HEK293T (cell line): ENCODE measurements at regions not wholly inside any gene's neighbourhood (a gene's known extent, or its start where the extent isn't known, plus 50 kb on each side); places are given as distances from the start of the nearest gene placed in this dataset.

ENCODE experiments used
- CTCF ChIA-PET: fragments of 350-600 bp; formaldehyde crosslinking; extraction: SDS; loops from one replicate; lab custom pipeline; 2021; ENCODE audit warnings: antibody characterized with exemption, inconsistent platforms; lab: Yijun Ruan, JAX
- POLR2A ChIA-PET: fragments of 350-600 bp; formaldehyde crosslinking; extraction: SDS; loops from one replicate; lab custom pipeline; 2020; ENCODE audit warnings: antibody characterized with exemption, inconsistent platforms; lab: Yijun Ruan, JAX
- DNase-seq: peaks from one replicate; pipeline ENCODE4 v3.0.0; 2012; ENCODE audit warnings: mixed read lengths; ENCODE audit errors: extremely low spot score
- ARNT ChIP-seq: fragments of 450-650 bp; IDR thresholded peaks from 2 replicates; pipeline ENCODE4 v1.6.1; 2017; ENCODE audit warnings: mild to moderate bottlenecking
- BHLHE40 ChIP-seq: fragments of 450-650 bp; IDR thresholded peaks from 2 replicates; pipeline ENCODE4 v1.6.1; 2016; ENCODE audit warnings: mild to moderate bottlenecking, moderate library complexity, borderline replicate concordance
- CTBP1 ChIP-seq: fragments of 450-650 bp; IDR thresholded peaks from 2 replicates; pipeline ENCODE4 v1.6.1; 2016; ENCODE audit warnings: borderline replicate concordance
- ELF4 ChIP-seq: fragments of 450-650 bp; IDR thresholded peaks from 2 replicates; pipeline ENCODE4 v1.6.1; 2017; ENCODE audit warnings: antibody characterized with exemption
- FOXA1 ChIP-seq: fragments of 450-650 bp; IDR thresholded peaks from 2 replicates; pipeline ENCODE4 v1.6.1; 2016; ENCODE audit warnings: mild to moderate bottlenecking
- FOXK2 ChIP-seq: fragments of 450-650 bp; IDR thresholded peaks from 2 replicates; pipeline ENCODE4 v1.6.1; 2016; ENCODE audit warnings: mild to moderate bottlenecking
- FOXM1 ChIP-seq: fragments of 450-650 bp; IDR thresholded peaks from 2 replicates; pipeline ENCODE4 v1.6.1; 2017; ENCODE audit warnings: mild to moderate bottlenecking, borderline replicate concordance
- HDGF ChIP-seq: fragments of 450-650 bp; IDR thresholded peaks from 2 replicates; pipeline ENCODE4 v1.6.1; 2017; ENCODE audit warnings: antibody characterized with exemption, borderline replicate concordance
- L3MBTL2 ChIP-seq: fragments of 450-650 bp; conservative IDR thresholded peaks from 2 replicates; pipeline ENCODE4 v1.6.1; 2016; ENCODE audit warnings: mild to moderate bottlenecking
- LEF1 ChIP-seq: fragments of 450-650 bp; IDR thresholded peaks from 2 replicates; pipeline ENCODE4 v1.6.1; 2017; ENCODE audit warnings: mild to moderate bottlenecking, borderline replicate concordance
- NFRKB ChIP-seq: fragments of 450-650 bp; IDR thresholded peaks from 2 replicates; pipeline ENCODE4 v1.6.1; 2016; ENCODE audit warnings: mild to moderate bottlenecking, moderate library complexity
- PKNOX1 ChIP-seq: fragments of 450-650 bp; IDR thresholded peaks from 2 replicates; pipeline ENCODE4 v1.6.1; 2016
- SP1 ChIP-seq: fragments of 450-650 bp; IDR thresholded peaks from 2 replicates; pipeline ENCODE4 v1.6.1; 2017
- SUZ12 ChIP-seq: fragments of 450-650 bp; IDR thresholded peaks from 2 replicates; pipeline ENCODE4 v1.6.1; 2016; ENCODE audit warnings: mild to moderate bottlenecking
- TARDBP ChIP-seq: fragments of 450-650 bp; IDR thresholded peaks from 2 replicates; pipeline ENCODE4 v1.6.1; 2016
- ZNF384 ChIP-seq: fragments of 450-650 bp; IDR thresholded peaks from 2 replicates; pipeline ENCODE4 v1.6.1; 2016

- POLR2A ChIA-PET: no interaction called here
- CTCF ChIA-PET: no interaction called here
Measured at GRCh38 chr9:1267141-1267570, 217.0 kb downstream of the DMRT2 start.

GRCh38 chr9:1267581-1267980 is 217.4 kb downstream of the DMRT2 start:
- CTCF ChIA-PET: no interaction called here
- DNase-seq: no peak
- POLR2A ChIA-PET: no interaction called here

More at GRCh38 chr9:1267141-1267570, 217.0 kb downstream of the DMRT2 start:
- no peak for DNase-seq
- TF ChIP-seq SP1 (no peak), ZNF384 (no peak), TARDBP (no peak)

GRCh38 chr9:1269533-1270315 is 219.6 kb downstream of the DMRT2 start:
- CTCF ChIA-PET: no interaction called here
- no peak for DNase-seq

More at GRCh38 chr9:1267581-1267980, 217.4 kb downstream of the DMRT2 start:
- TF ChIP-seq FOXK2: no peak

GRCh38 chr9:1271367-1271766 is 221.2 kb downstream of the DMRT2 start:
- ChIA-PET POLR2A (no interaction called here), CTCF (no interaction called here)
- DNase-seq: no peak

More at GRCh38 chr9:1269533-1270315, 219.6 kb downstream of the DMRT2 start:
- TF ChIP-seq LEF1 (no peak), TARDBP (no peak), FOXM1 (no peak), PKNOX1 (no peak), ARNT (no peak)
- POLR2A ChIA-PET: no interaction called here

GRCh38 chr9:1271786-1272185 is 221.6 kb downstream of the DMRT2 start:
- ChIA-PET CTCF (no interaction called here), POLR2A (no interaction called here)
- TF ChIP-seq HDGF: no peak
- no peak for TF ChIP-seq L3MBTL2
- no peak for TF ChIP-seq ZNF384
- no peak for TF ChIP-seq CTBP1
- no peak for TF ChIP-seq TARDBP
- TF ChIP-seq FOXM1: no peak
- no peak for TF ChIP-seq BHLHE40
- no peak for TF ChIP-seq LEF1
- TF ChIP-seq NFRKB: no peak
- no peak for TF ChIP-seq SUZ12
- no peak for TF ChIP-seq FOXA1
- TF ChIP-seq PKNOX1: no peak
- no peak for TF ChIP-seq SP1
- no peak for DNase-seq

More at GRCh38 chr9:1271367-1271766, 221.2 kb downstream of the DMRT2 start:
- TF ChIP-seq BHLHE40 (no peak), NFRKB (no peak), ARNT (no peak), HDGF (no peak), TARDBP (no peak), FOXA1 (no peak), ZNF384 (no peak), PKNOX1 (no peak)

- POLR2A ChIA-PET: no interaction called here
- no peak for DNase-seq
- TF ChIP-seq SP1 (no peak), SUZ12 (no peak), FOXK2 (no peak), ARNT (no peak)
- CTCF ChIA-PET: no interaction called here
Measured at GRCh38 chr9:1272488-1272887, 222.3 kb downstream of the DMRT2 start.

- ChIA-PET POLR2A (no interaction called here), CTCF (no interaction called here)
- DNase-seq: no peak
- TF ChIP-seq ZNF384: no peak
- TF ChIP-seq ELF4: no peak
- TF ChIP-seq L3MBTL2: no peak
- TF ChIP-seq HDGF: no peak
Measured at GRCh38 chr9:1273859-1274258, 223.7 kb downstream of the DMRT2 start.

- TF ChIP-seq SP1: no peak
- TF ChIP-seq FOXM1: no peak
- no peak for TF ChIP-seq SUZ12
- TF ChIP-seq ELF4: no peak
- no peak for TF ChIP-seq LEF1
- no peak for TF ChIP-seq FOXA1
- no peak for TF ChIP-seq ZNF384
- no peak for TF ChIP-seq L3MBTL2
- ChIA-PET CTCF (no interaction called here), POLR2A (no interaction called here)
Measured at GRCh38 chr9:1274334-1274733, 224.2 kb downstream of the DMRT2 start.

More at GRCh38 chr9:1274334-1274733, 224.2 kb downstream of the DMRT2 start:
- no peak for DNase-seq
